Muscle layer of duodenum (tissue), 2 donors: ENCODE measurements at regions not wholly inside any gene's neighbourhood (a gene's known extent, or its start where the extent isn't known, plus 50 kb on each side); places are given as distances from the start of the nearest gene placed in this dataset.
"Not testable (repeated sequence)": the region's sequence is repeated elsewhere in the genome, so short reads cannot be mapped to it uniquely, and the experiment has no call there.

ENCODE experiments used
- H3K27ac ChIP-seq: one replicate; pipeline ENCODE4 v1.7.0; 2013; ENCODE audit warnings: mild to moderate bottlenecking, low read length
- H3K27me3 ChIP-seq: one replicate; pipeline ENCODE4 v1.7.0; 2013; ENCODE audit warnings: low read depth, mild to moderate bottlenecking, control low read depth, low read length
- H3K36me3 ChIP-seq, 2 donors: one replicate each; pipeline ENCODE4 v1.7.0; 2013; ENCODE audit warnings: low read length in 2 of 2, control low read depth in 1 of 2, mild to moderate bottlenecking in 1 of 2; ENCODE audit not compliant: insufficient read depth in 2 of 2, control insufficient read depth in 1 of 2
- H3K4me1 ChIP-seq, 2 donors: one replicate each; pipeline ENCODE4 v1.7.0; 2013; ENCODE audit warnings: low read length in 2 of 2, mild to moderate bottlenecking in 2 of 2, control low read depth in 1 of 2, moderate library complexity in 1 of 2; ENCODE audit not compliant: insufficient read depth in 2 of 2, control insufficient read depth in 1 of 2
- H3K4me3 ChIP-seq, 2 donors: one replicate each; pipeline ENCODE4 v1.7.0; 2013; ENCODE audit warnings: low read length in 2 of 2, low read depth in 1 of 2, mild to moderate bottlenecking in 1 of 2
- H3K9me3 ChIP-seq, 2 donors: one replicate each; pipeline ENCODE4 v1.7.0; 2013; ENCODE audit warnings: low read length in 2 of 2, control low read depth in 1 of 2, mild to moderate bottlenecking in 1 of 2; ENCODE audit not compliant: control insufficient read depth in 1 of 2
- donor health status: healthy.

- H3K4me1 ChIP-seq, H3K27me3 ChIP-seq, H3K9me3 ChIP-seq, H3K27ac ChIP-seq, H3K4me3 ChIP-seq, H3K36me3 ChIP-seq: not testable (repeated sequence)
Observed at GRCh38 chr5:118462276-118462675, 526.1 kb downstream of the DTWD2 start.

GRCh38 chr5:118461436-118461835, 526.9 kb downstream of the DTWD2 start:
- H3K27me3 ChIP-seq: no peaks in the 10 kb centered on the region
- no peak overlapping the region for H3K27ac ChIP-seq
- no peak overlapping the region for H3K4me3 ChIP-seq
- no peaks in the 10 kb centered on the region for H3K4me1 ChIP-seq
- H3K36me3 ChIP-seq: no peaks in the 10 kb centered on the region
- H3K9me3 ChIP-seq: no peaks in the 10 kb centered on the region

GRCh38 chr5:118459490-118459889, 528.9 kb downstream of the DTWD2 start:
- Histone ChIP-seq H3K27ac (no peak overlapping the region), H3K4me3 (no peak overlapping the region), H3K27me3 (no peaks in the 10 kb centered on the region), H3K36me3 (no peaks in the 10 kb centered on the region), H3K9me3 (no peaks in the 10 kb centered on the region), H3K4me1 (no peaks in the 10 kb centered on the region)

- H3K9me3 ChIP-seq: no peaks in the 10 kb centered on the region
- H3K36me3 ChIP-seq: no peaks in the 10 kb centered on the region
- no peaks in the 10 kb centered on the region for H3K27me3 ChIP-seq
- H3K4me1 ChIP-seq: no peaks in the 10 kb centered on the region
- no peak overlapping the region for H3K27ac ChIP-seq
- no peak overlapping the region for H3K4me3 ChIP-seq
Observed at GRCh38 chr5:118456085-118456484, 532.3 kb downstream of the DTWD2 start.

- no peak overlapping the region for H3K4me3 ChIP-seq
- H3K9me3 ChIP-seq: no peaks in the 10 kb centered on the region
- H3K36me3 ChIP-seq: no peaks in the 10 kb centered on the region
- H3K27me3 ChIP-seq: no peaks in the 10 kb centered on the region
- no peak overlapping the region for H3K27ac ChIP-seq
- H3K4me1 ChIP-seq: no peaks in the 10 kb centered on the region
Observed at GRCh38 chr5:118451697-118452247, 536.6 kb downstream of the DTWD2 start.

GRCh38 chr5:118450554-118451332, 537.6 kb downstream of the DTWD2 start:
- Histone ChIP-seq H3K27me3 (no peaks in the 10 kb centered on the region), H3K27ac (no peak overlapping the region), H3K4me3 (no peak overlapping the region), H3K9me3 (no peaks in the 10 kb centered on the region), H3K4me1 (no peaks in the 10 kb centered on the region), H3K36me3 (no peaks in the 10 kb centered on the region)

- Histone ChIP-seq H3K4me3 (no peak overlapping the region), H3K27ac (no peak overlapping the region), H3K27me3 (no peaks in the 10 kb centered on the region), H3K9me3 (no peaks in the 10 kb centered on the region), H3K36me3 (no peaks in the 10 kb centered on the region), H3K4me1 (no peaks in the 10 kb centered on the region)
Observed at GRCh38 chr5:118447350-118447749, 541.0 kb downstream of the DTWD2 start.

- Histone ChIP-seq H3K36me3 (no peaks in the 10 kb centered on the region), H3K9me3 (no peaks in the 10 kb centered on the region), H3K27me3 (no peaks in the 10 kb centered on the region), H3K27ac (no peak overlapping the region), H3K4me3 (no peak overlapping the region), H3K4me1 (no peaks in the 10 kb centered on the region)
Observed at GRCh38 chr5:118441956-118442355, 546.4 kb downstream of the DTWD2 start.

GRCh38 chr5:118441034-118441433, 547.3 kb downstream of the DTWD2 start:
- no peaks in the 10 kb centered on the region for H3K4me1 ChIP-seq
- H3K27me3 ChIP-seq: no peaks in the 10 kb centered on the region
- no peaks in the 10 kb centered on the region for H3K36me3 ChIP-seq
- H3K4me3 ChIP-seq: no peak overlapping the region
- no peaks in the 10 kb centered on the region for H3K9me3 ChIP-seq
- no peak overlapping the region for H3K27ac ChIP-seq

GRCh38 chr5:118440496-118440895, 547.9 kb downstream of the DTWD2 start:
- no peaks in the 10 kb centered on the region for H3K4me1 ChIP-seq
- no peaks in the 10 kb centered on the region for H3K9me3 ChIP-seq
- no peak overlapping the region for H3K27ac ChIP-seq
- no peaks in the 10 kb centered on the region for H3K27me3 ChIP-seq
- no peaks in the 10 kb centered on the region for H3K36me3 ChIP-seq
- no peak overlapping the region for H3K4me3 ChIP-seq

GRCh38 chr5:118439831-118440230, 548.5 kb downstream of the DTWD2 start:
- Histone ChIP-seq H3K4me1 (no peaks in the 10 kb centered on the region), H3K27me3 (no peaks in the 10 kb centered on the region), H3K9me3 (no peaks in the 10 kb centered on the region), H3K36me3 (no peaks in the 10 kb centered on the region), H3K4me3 (no peak overlapping the region), H3K27ac (no peak overlapping the region)

GRCh38 chr5:118435131-118435530, 553.2 kb downstream of the DTWD2 start:
- H3K27me3 ChIP-seq: no peaks in the 10 kb centered on the region

More at GRCh38 chr5:118435131-118435530, 553.2 kb downstream of the DTWD2 start:
- Histone ChIP-seq H3K36me3 (no peaks in the 10 kb centered on the region), H3K4me3 (no peak overlapping the region), H3K27ac (no peak overlapping the region), H3K4me1 (no peaks in the 10 kb centered on the region), H3K9me3 (no peaks in the 10 kb centered on the region)
